GM12873 (cell line): ENCODE measurements at regions not wholly inside any gene's neighbourhood (a gene's known extent, or its start where the extent isn't known, plus 50 kb on each side); places are given as distances from the start of the nearest gene placed in this dataset.

Experiments used
- CTCF ChIP-seq: IDR thresholded peaks from 2 replicates; pipeline ENCODE4 v1.5.1; 2012; ENCODE audit warnings: low read depth, mild to moderate bottlenecking, moderate library complexity, low read length, control low read depth; ENCODE audit not compliant: insufficient read depth; ENCODE audit errors: missing control alignments

GRCh38 chr7:26470691-26471090, 179.0 kb downstream of the SNX10 start:
- no peak for TF ChIP-seq CTCF

- no peak for TF ChIP-seq CTCF
These were observed 179.8 kb downstream of the SNX10 start for GRCh38 chr7:26471306-26472075.

- TF ChIP-seq CTCF = no peak
These were observed 181.3 kb downstream of the SNX10 start for GRCh38 chr7:26472971-26473370.

GRCh38 chr7:26476271-26476670, 184.6 kb downstream of the SNX10 start:
- no peak for TF ChIP-seq CTCF

- no peak for TF ChIP-seq CTCF
These were observed 185.8 kb downstream of the SNX10 start for GRCh38 chr7:26477381-26477990.

GRCh38 chr7:26478550-26478949, 186.9 kb downstream of the SNX10 start:
- no peak for TF ChIP-seq CTCF

GRCh38 chr7:26479581-26479980, 187.9 kb downstream of the SNX10 start:
- no peak for TF ChIP-seq CTCF
